Central memory CD4-positive, alpha-beta T cell (primary cell): ENCODE measurements at regions not wholly inside any gene's neighbourhood (a gene's known extent, or its start where the extent isn't known, plus 50 kb on each side); places are given as distances from the start of the nearest gene placed in this dataset.
"Not testable (repeated sequence)": the region's sequence is repeated elsewhere in the genome, so short reads cannot be mapped to it uniquely, and the experiment has no call there.

Source experiments
- DNase-seq: peaks from one replicate; pipeline ENCODE4 v3.0.0; 2022

DNA sequence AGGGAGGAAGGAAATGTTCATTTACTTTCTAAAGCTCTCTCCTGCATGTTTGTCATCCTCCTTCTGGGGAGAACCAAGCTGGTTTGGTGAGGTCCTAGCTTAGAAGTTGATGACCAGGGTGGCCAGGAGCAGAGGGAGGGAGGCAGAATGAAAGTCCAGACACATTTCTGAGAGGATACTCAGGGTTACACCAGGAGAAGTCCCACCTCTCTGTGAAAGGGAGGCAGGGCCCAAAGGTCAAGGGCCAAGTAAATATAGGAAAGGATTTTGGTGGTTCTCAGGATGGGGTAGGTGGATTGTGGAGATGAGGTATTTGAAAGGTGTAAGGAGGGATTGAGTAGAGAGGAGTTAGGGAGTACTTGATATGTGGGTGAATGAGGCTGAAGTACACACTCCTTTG, 58.0 kb upstream of the FBXO11 start:
- no peak for DNase-seq

DNA sequence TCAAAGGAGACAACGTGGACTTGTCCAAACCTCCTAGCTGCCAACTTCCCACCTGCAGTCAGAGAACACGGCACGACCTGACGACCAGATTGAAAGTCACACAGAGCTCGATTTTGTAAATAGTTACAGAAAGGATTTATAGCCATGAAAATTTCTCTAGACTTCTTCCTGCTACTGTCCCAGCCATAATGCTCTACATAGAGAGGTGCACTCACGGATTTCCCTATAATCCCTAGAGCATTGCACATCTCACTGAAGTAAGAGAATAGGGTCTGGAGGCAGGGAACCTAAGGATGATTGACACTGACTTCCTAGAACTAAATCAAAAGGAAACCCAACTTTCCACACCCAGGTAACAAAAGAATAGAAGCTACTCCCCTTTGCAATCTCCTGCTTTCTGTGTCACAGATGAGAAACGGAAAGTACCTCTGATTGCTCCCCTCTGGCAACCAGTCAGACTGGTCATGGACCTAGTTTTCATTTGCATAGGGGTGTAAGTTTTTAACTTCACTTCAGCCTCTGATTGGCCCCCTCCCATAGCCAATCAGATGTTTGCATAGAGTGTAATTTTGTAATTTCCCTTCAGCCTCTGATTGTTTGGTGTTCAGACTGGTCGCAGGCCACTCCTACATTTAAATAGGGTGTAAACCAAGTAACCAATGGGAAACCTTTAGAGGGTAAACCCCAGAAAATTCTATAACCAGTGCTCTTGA, 58.6 kb upstream of the FBXO11 start:
- no peak for DNase-seq

DNA sequence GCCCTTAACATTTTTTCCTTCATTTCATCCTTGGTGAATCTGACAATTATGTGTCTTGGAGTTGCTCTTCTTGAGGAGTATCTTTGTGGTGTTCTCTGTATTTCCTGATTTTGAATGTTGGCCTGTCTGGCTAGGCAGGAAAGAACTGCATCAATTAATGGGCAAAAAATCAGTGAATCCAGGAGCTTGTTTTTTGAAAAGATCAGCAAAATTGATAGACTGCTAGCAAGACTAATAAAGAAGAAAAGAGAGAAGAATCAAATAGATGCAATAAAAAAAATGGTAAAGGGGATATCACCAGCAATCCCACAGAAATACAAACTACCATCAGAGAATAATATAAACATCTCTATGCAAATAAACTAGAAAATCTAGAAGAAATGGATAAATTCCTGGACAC, 70.4 kb upstream of the FBXO11 start:
- DNase-seq = not testable (repeated sequence)

DNA sequence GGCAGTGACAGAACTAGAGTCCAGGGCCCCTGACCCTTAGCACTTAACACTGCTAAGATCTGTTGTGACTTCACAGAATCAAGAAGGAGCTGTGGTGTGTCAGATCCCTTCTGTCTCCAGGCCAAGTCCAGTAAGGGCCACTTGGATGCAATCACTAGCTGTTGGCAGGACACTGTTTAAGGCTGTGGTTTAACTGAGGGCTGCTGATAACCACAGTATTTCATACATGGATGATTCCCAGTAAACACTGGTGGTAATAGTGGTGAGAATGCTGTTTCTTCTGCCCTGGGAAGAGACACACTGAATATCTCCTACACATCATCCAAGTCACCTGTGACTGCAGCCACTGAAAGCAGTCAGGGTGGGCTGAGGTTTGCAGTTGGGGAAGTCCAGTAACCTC, 77.7 kb upstream of the FBXO11 start:
- DNase-seq = no peak

DNA sequence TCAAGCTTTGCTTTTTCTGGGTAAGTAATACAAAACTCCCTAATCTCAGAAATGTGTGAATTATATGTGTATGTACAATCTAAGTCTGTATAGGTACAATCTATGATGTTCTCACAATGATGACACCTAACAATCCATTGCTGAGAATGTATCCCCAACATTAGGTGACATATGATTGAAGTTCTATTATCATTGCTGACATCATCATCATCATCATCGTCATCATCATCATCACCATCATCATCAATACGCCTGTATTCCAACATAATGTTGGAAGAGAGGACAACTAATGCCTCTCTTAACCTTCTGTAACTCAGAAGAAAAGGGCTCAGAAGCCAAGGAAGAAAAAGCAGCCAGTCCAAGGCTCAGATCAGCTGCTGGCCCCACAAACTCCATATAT, 84.2 kb upstream of the FBXO11 start:
- no peak for DNase-seq

DNA sequence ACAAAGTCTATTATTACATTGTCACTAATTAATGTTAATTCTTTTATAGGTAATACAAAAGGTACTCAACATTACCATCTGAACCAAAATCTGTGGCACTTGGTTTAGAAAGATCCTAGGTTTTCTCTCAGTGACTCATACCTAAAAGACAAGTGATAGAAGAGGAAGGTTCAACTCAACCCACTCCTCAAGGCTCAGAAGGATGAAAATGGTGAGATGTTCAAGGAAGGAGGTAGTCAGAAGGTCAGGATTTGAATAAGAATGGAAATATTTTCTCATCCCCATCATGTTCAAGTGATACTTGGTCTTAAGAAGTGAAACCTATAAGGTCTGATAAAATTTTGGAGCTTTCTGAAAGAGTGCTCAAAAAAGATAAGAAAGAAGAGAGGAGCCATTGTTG, 86.4 kb upstream of the FBXO11 start:
- no peak for DNase-seq

DNA sequence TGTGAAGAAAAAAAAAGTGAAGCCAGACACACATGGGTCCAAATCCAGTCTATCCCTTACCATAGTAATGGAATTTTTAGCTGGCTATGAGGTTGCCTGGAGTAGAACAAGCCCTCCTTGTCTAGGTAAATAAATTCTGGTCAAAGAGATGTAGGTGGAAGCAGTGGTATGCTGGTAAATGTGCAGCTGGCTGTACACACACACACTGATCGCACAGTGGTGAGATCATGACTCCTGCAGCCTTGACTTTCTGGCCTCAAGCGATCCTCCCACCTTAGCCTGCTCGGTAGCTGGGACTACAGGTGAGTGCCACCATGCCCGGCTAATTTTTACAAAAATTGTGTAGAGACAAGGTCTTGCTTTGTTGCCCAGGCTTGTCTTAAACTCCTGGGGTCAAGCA, 90.5 kb upstream of the FBXO11 start:
- DNase-seq = no peak

DNA sequence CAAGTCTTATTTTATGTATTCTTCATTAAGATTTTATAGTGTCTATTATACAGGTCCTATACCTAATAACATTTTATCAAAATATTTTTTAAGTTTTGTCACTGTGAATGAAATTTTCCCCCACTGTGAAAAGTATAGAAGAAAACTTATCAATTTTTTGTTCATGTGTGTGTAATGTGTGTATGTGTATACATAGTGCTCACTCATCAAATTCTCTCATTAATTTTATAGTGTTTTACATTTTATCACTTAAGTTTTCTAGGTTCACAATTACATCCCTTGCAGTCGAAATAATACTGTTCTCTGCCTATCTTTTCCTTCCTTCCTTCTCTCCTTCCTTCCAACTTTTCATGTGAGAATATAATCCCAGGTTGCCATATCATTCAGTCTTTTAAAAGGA, 93.2 kb upstream of the FBXO11 start:
- no peak for DNase-seq

DNA sequence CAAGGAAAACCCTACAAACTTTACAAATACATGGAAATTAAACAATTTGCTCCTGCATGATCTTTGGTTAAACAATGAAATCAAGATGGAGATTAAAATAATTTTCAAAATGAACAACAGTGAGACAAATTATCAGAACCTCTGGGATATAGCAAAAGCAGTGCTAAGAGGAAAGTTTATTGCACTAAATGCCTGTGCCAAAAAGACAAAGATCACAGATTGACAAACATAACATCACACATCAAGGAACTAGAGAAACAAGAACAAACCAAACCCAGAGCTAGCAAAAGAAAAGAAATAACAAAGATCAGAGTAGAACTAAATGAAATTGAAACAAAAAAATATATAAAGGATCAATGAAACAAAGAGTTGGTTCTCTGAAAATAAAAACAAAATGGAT, 95.2 kb upstream of the FBXO11 start:
- no peak for DNase-seq

DNA sequence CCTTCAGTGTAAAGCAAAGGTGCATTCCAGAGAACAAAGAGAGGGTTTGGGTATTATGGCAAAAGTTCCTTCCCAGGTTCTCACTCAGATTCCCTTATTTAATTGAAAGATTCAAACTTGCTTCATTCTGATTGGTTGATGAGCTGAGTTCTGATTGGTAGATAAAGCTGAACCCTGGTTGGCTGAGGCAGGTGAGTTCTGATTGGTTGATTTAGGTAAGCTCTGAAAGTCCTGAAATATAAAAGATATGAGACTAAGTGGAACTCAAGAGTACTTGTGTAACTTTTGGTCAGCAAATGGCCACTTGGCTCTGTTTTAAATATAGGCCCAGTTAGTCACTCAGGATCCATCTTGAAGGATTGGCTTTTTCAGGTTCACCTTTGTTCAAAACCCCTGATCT, 99.8 kb upstream of the FBXO11 start:
- no peak for DNase-seq

DNA sequence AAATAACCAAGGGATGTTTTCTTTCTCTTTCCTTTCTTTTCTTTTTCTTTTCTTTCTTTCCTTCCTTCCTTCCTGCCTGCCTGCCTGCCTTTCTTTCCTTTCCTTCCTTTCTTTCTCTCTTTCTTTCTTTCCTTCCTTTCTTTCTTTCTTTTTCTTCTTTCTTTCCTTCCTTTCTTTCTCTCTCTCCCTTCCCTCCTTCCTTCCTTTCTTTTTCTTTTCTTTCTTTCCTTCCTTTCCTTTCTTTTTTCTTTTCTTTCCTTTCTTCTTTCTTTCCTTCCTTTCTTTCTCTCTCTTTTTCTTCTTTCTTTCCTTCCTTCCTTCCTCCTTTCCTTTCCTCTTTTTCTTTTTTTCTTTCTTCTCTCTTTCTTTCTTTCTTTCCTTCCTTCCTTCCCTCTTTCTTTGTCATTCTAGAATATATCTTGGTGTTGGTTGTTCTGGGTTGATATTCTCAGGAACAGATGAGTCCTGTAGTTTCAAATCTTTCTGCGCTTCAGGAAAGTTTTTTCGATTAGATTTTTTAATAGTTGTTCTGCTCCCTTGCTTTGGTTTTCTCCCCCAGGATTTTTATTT, 101.5 kb upstream of the FBXO11 start:
- DNase-seq = no peak

DNA sequence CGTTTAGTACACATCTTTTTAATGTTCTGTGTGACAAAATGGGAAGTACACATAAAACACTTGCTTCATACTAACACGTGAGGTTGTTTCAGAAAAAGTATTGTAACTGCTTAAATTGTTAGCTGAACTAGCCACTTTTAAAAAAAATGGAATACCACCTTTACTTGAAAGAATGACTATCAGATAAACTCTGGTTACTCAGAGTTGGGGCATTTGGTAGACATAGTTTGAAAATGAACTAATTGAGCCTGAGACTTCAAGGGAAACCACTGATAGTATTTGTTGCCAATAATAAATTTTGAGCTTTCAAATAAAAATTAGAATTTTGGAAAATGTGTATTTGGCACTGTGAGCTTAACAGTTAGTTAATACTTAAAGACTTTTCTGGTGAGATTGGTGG, 103.0 kb upstream of the FBXO11 start:
- no peak for DNase-seq

DNA sequence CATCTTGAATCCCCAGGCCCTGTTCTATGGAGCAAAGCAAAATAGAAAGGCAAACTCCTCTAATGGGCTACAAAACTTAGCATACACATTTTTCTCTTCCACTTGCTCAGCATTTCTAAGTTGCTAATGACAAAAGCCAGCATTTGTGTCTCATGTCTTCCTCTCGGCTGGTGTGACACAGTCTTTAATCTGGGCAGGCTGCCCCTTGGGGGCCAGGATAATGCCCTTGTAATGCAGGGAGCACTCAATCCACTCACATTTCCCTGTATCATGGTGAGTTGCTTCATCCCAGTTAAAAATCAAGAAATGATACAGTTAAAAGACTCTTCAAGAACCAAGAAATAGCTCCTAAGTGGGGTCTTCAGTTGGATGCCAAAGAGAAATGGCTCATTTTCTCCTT, 109.1 kb upstream of the FBXO11 start:
- no peak for DNase-seq

DNA sequence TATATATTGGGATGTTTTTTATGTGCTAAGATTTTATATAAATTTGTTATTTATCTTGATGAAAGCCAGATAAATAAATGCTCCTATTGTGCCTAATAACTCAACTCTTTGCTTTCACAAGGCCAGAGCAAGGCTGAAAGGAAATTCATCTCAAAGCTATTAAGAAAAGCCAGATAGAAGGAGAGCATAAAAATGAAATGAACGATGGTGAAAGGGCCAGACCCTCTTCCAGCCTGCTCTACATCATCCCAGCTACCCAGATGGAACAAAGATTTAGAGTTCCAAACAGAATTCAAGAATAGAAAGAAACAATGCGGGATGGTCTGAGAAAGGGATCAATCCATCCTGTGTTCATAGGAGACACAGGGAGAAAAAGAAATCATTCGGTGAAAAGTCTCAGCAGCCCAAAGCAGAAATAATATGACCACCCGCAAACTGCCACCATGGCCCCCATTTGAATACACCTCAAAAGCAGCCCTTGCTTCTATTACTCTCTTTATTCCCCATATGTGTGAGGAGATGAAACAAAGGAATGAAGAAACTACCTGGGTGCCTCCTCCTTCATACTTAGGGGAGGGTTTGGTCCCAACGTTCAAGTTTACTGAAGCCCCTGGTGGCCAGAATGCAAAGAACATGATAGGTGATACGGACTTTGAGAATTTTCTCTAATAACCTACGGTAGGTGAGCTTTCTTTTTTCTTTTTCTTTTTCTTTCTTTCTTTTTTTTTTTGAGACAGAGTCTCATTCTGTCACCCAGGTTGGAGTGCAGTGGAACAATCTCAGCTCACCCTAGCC, 110.1 kb upstream of the FBXO11 start:
- no peak for DNase-seq

DNA sequence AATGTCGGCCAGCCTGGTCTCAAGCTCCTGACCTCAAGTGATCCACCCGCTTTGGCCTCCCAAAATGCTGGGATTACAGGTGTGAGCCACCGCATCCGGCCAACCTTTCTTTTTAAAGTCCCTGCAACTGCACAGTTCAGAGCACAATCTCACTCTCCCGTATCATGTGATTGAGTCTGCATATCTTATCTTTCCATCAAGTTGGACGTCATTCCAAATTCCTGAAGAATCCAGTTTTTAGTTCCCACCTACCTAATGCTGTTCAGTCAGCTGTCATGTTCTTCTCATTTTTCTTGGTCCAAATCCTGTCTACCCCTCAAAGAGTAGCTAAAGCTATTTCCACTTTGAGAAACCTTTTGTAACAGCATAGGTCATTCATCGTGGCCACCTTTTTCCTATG, 110.8 kb upstream of the FBXO11 start:
- no peak for DNase-seq

DNA sequence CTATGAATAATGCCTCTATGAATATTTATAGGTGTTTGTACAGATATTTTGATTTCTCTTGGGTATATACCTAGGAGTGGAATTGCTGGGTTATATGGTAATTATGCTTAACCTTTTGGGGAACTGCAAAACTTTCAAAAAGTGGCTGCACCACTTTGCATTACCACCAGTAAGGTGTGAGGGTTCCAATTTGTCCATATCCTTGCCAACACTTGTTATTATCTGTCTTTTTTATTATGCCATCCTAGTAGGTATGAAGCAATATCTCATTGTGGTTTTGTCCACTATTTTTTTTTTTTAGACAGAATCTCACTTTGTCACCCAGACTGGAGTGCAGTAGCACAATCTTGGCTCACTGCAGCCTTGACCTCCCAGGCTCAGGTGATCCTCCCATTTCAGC, 112.2 kb upstream of the FBXO11 start:
- no peak for DNase-seq

DNA sequence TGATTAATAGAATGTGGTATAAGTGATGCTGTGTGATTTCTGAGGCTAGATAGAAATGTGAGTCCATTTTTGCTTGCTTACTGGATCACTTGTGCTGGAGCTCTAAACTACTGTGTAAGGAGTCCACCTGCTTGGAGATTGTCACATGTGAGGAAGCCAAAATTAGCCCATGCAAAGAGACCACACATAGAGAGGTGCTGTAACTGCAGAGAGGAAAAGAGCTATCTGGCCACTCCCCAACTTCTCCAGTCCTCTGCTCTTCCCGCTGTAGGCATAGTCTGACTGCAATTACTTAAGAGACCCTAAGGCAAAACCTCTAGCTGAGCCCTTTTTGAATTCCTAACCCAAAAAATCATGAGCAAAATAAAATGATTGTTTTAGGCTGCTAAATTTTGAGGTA, 120.6 kb upstream of the FBXO11 start:
- no peak for DNase-seq

DNA sequence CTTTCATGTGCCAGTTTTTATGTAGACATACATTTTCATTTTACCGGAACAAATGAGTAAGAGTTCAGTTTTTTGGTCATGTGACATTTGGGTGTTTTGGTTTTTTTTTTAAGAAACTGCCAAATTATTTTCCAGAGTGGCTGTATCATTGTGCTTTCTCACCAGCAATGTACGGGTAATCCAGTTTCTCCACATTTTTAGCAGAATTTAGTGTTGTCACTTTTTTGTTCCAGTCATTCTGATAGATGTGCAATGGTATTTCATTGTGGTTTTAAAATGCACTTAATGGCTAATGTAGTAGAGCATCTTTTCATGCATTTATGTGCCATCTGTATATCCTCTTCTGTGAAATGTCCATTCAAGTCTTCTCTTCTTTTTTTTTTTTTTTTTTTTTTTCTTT, 126.5 kb upstream of the FBXO11 start:
- no peak for DNase-seq

DNA sequence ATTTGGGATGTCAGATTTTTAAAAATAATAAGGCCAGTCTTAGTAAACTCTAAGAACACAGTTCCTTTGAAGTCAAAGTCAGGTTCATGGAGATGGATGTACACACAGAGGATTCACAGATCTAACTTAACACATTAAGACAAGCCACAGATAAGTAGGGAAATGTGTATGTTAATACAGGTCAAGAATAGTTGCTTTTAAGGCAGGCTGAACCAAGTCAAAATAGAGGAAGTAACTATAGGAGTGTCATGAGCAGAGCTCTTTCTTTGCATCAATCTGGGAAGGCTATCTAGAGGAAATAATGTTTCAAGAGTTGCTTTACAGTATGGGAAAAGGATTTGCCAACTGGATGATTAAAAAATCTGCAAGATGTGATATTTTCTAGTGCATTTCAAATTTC, 128.0 kb upstream of the FBXO11 start:
- DNase-seq = no peak

DNA sequence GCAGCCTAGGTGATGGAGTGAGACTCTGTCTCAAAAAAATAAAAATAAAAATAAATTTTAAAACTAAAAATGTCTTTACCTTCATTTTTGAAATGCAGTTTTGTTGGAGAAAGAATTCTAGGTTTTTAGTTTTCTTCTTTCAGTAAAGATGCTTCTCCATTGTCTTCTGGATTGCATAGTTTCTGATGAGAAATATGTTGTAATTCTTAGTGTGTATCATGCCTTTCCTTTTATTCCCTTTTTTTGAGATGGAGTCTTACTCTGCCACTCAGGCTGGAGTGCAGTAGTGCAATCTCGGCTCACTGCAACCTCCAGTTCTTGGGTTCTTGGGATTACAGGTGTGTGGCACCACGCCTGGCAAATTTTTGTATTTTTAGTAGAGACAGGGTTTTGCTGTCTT, 130.0 kb upstream of the FBXO11 start:
- no peak for DNase-seq

DNA sequence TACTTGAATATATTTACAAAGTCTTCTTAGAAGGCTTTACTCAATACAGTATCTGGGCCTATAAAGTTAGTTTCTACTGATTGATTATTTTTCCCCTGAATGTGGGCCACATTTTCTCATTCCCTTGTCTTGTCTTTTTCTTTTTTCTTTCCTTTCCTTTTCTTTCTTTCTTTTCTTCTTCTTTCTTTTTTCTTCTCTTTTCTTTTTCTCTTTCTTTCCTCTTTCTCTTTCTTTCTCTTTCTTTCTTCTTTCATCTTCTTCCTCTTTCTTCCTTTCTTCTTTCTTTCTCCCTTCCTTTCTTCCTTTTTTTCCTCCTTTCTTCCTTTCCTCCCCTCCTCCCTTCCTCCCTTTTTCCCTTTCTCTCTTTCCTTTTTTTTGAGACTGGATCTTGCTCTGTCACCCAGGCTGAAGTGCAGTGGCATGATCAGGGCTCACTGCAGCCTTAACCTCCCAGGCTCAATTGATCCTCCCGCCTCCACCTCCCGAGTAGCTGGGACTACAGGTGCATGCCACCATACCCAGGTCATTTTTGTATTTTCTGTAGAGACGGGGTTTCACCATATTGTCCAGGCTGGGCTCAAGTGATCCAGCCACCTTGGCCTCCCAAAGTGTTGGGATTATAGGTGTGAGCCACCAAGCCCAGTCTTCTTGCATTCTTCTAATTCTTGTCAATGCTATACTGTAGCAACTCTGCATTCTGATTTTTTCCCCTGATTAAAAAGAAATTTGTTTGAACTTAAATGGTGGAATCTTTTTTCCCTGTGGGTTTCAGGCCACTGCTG, 133.1 kb upstream of the FBXO11 start:
- DNase-seq = no peak

DNA sequence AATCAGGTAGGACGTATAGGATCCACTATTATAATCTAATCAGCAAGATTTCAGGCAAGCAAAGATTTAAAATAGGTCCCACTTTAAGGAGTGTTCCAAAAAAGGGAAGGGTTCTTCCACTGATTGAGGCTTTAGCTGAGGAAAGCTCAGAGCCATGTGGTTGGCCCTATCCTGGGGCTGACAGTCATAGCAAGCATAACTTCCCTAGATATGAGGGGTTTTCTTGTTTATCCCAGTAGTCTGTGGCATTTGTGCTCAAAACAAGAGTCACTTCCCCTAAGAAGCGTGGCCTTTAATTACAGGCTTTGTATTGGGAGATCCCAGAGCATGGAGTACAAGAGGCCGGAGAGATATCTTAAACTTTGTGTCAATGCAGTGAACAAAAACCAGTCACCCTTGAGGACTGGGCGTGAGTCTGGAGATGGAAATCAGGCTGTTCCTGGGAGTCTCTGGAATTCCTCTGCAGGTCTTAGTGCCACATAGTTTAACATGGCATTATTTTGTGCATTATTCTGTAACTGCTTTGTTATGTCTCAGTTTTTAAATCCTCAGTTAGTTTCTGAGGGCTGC, 136.9 kb upstream of the FBXO11 start:
- DNase-seq = no peak

DNA sequence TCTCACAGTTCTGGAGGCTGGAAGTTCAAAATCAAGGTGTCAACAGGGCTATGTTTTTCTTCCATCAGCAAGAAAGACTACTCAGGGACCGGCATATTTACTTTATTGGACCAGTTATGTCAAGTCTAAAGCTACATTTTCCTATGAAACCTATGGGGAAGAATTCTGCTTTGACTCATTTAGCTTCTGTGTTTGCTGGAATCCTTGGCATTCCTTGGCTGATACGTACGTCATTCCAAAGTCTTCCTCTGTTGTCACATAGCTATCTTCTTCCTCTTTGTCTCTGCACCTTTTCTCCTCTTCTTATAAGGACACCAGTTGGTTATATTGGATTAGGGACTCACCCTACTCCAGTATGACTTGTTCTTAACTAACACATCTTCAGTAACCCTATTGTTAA, 137.4 kb upstream of the FBXO11 start:
- no peak for DNase-seq
